HG02763 (cell line): ENCODE measurements at regions not wholly inside any gene's neighbourhood (a gene's known extent, or its start where the extent isn't known, plus 50 kb on each side); places are given as distances from the start of the nearest gene placed in this dataset.
"Not testable (repeated sequence)": the region's sequence is repeated elsewhere in the genome, so short reads cannot be mapped to it uniquely, and the experiment has no call there.

ENCODE experiments used
- ATAC-seq: cut with Tn5 transposase; IDR thresholded peaks from one replicate; pipeline ENCODE4 v1.9.1; 2021; ENCODE audit warnings: mild to moderate bottlenecking, moderate library complexity; ENCODE audit not compliant: unreplicated experiment

- no peak for ATAC-seq
Measured at GRCh38 chr6:76790045-76790796, 673.1 kb downstream of the HTR1B start.

- no peak for ATAC-seq
Measured at GRCh38 chr6:76789580-76789979, 673.7 kb downstream of the HTR1B start.

GRCh38 chr6:76788155-76788554 lies 675.1 kb downstream of the HTR1B start:
- ATAC-seq: no peak

- ATAC-seq: no peak
Measured at GRCh38 chr6:76779068-76779467, 684.2 kb downstream of the HTR1B start.

GRCh38 chr6:76776876-76777275 lies 686.4 kb downstream of the HTR1B start:
- ATAC-seq: no peak

GRCh38 chr6:76774781-76775384 lies 688.4 kb downstream of the HTR1B start:
- ATAC-seq: no peak

GRCh38 chr6:76772951-76773350 lies 690.3 kb downstream of the HTR1B start:
- no peak for ATAC-seq

- ATAC-seq: no peak
Measured at GRCh38 chr6:76771059-76771634, 692.1 kb downstream of the HTR1B start.

GRCh38 chr6:76770281-76770680 lies 693.0 kb downstream of the HTR1B start:
- ATAC-seq: no peak

GRCh38 chr6:76768556-76768955 lies 694.7 kb downstream of the HTR1B start:
- ATAC-seq: no peak

GRCh38 chr6:76764057-76764456 lies 691.6 kb upstream of the IMPG1 start:
- ATAC-seq: no peak

GRCh38 chr6:76752841-76753240 lies 680.4 kb upstream of the IMPG1 start:
- ATAC-seq: no peak

GRCh38 chr6:76745388-76745787 lies 672.9 kb upstream of the IMPG1 start:
- not testable (repeated sequence) for ATAC-seq

- not testable (repeated sequence) for ATAC-seq
Measured at GRCh38 chr6:76744151-76744720, 671.8 kb upstream of the IMPG1 start.

GRCh38 chr6:76742919-76743318 lies 670.5 kb upstream of the IMPG1 start:
- no peak for ATAC-seq

- no peak for ATAC-seq
Measured at GRCh38 chr6:76719449-76719848, 647.0 kb upstream of the IMPG1 start.

- ATAC-seq: no peak
Measured at GRCh38 chr6:76708641-76709331, 636.3 kb upstream of the IMPG1 start.

- no peak for ATAC-seq
Measured at GRCh38 chr6:76707630-76708029, 635.2 kb upstream of the IMPG1 start.

GRCh38 chr6:76706631-76707030 lies 634.2 kb upstream of the IMPG1 start:
- no peak for ATAC-seq

- ATAC-seq: no peak
Measured at GRCh38 chr6:76706086-76706485, 633.6 kb upstream of the IMPG1 start.

- no peak for ATAC-seq
Measured at GRCh38 chr6:76703786-76704185, 631.3 kb upstream of the IMPG1 start.
